ENCODE measurements at regions not wholly inside any gene's neighbourhood (a gene's known extent, or its start where the extent isn't known, plus 50 kb on each side); places are given as distances from the start of the nearest gene placed in this dataset.

- TF ChIP-seq CTCF (IDR thresholded peaks at IDR 0.05) (no peak), POLR2A (IDR thresholded peaks at IDR 0.05; ENCODE audit: low read depth) (no peak), POLR2AphosphoS5 (IDR thresholded peaks at IDR 0.05) (no peak), EP300 (IDR thresholded peaks at IDR 0.05) (no peak)
Measured at GRCh38 chr5:56674441-56674840, 140.9 kb upstream of the MAP3K1 start.
